ENCODE measurements at regions not wholly inside any gene's neighbourhood (a gene's known extent, or its start where the extent isn't known, plus 50 kb on each side); places are given as distances from the start of the nearest gene placed in this dataset.

GRCh38 chr14:34180434-34180833, 229.6 kb upstream of the EGLN3 start:
- Histone ChIP-seq H3K36me3 (ENCODE audit: insufficient read depth) (no peaks in the 10 kb centered on the region), H2AFZ (ENCODE audit: low read depth) (no peak overlapping the region), H3K27me3 (ENCODE audit: insufficient read depth, low read depth) (no peaks in the 10 kb centered on the region), H3K4me3 (IDR thresholded peaks at IDR 0.05; ENCODE audit: insufficient read depth, low read depth, low read length) (no peak overlapping the region), H4K20me1 (ENCODE audit: insufficient read depth) (no peaks in the 10 kb centered on the region), H3K79me2 (ENCODE audit: insufficient read depth, low read depth) (no peaks in the 10 kb centered on the region), H3K9ac (no peak overlapping the region), H3K4me2 (no peak overlapping the region), H3K4me1 (ENCODE audit: low read depth, poor library complexity, severe bottlenecking) (no peaks in the 10 kb centered on the region), H3K27ac (no peak overlapping the region)
- TF ChIP-seq CTCF (conservative IDR thresholded peaks at IDR 0.05; ENCODE audit: low read depth, low read length) = no peak

- no peaks in the 10 kb centered on the region for H3K4me1 ChIP-seq (ENCODE audit: low read depth, poor library complexity, severe bottlenecking)
- TF ChIP-seq CTCF (conservative IDR thresholded peaks at IDR 0.05; ENCODE audit: low read depth, low read length) = no peak
- no peak overlapping the region for H3K9ac ChIP-seq
- H3K36me3 ChIP-seq (ENCODE audit: insufficient read depth) = no peaks in the 10 kb centered on the region
- no peak overlapping the region for H3K27ac ChIP-seq
- H4K20me1 ChIP-seq (ENCODE audit: insufficient read depth) = no peaks in the 10 kb centered on the region
- no peak overlapping the region for H2AFZ ChIP-seq (ENCODE audit: low read depth)
- no peak overlapping the region for H3K4me3 ChIP-seq (IDR thresholded peaks at IDR 0.05; ENCODE audit: insufficient read depth, low read depth, low read length)
- no peaks in the 10 kb centered on the region for H3K27me3 ChIP-seq (ENCODE audit: insufficient read depth, low read depth)
- H3K4me2 ChIP-seq = no peak overlapping the region
- H3K79me2 ChIP-seq (ENCODE audit: insufficient read depth, low read depth) = no peaks in the 10 kb centered on the region
Observed at GRCh38 chr14:34179727-34180126, 228.9 kb upstream of the EGLN3 start.

- Histone ChIP-seq H3K4me3 (IDR thresholded peaks at IDR 0.05; ENCODE audit: insufficient read depth, low read depth, low read length) (no peak overlapping the region), H4K20me1 (ENCODE audit: insufficient read depth) (no peaks in the 10 kb centered on the region), H2AFZ (ENCODE audit: low read depth) (no peak overlapping the region), H3K4me1 (ENCODE audit: low read depth, poor library complexity, severe bottlenecking) (no peaks in the 10 kb centered on the region), H3K27ac (no peak overlapping the region), H3K36me3 (ENCODE audit: insufficient read depth) (no peaks in the 10 kb centered on the region), H3K9ac (no peak overlapping the region), H3K27me3 (ENCODE audit: insufficient read depth, low read depth) (no peaks in the 10 kb centered on the region), H3K79me2 (ENCODE audit: insufficient read depth, low read depth) (no peaks in the 10 kb centered on the region), H3K4me2 (no peak overlapping the region)
- no peak for TF ChIP-seq CTCF (conservative IDR thresholded peaks at IDR 0.05; ENCODE audit: low read depth, low read length)
Observed at GRCh38 chr14:34177466-34177865, 226.6 kb upstream of the EGLN3 start.

GRCh38 chr14:34175574-34175973, 224.7 kb upstream of the EGLN3 start:
- no peaks in the 10 kb centered on the region for H3K27me3 ChIP-seq (ENCODE audit: insufficient read depth, low read depth)
- no peak overlapping the region for H2AFZ ChIP-seq (ENCODE audit: low read depth)
- H3K4me3 ChIP-seq (IDR thresholded peaks at IDR 0.05; ENCODE audit: insufficient read depth, low read depth, low read length) = no peak overlapping the region
- H3K27ac ChIP-seq = no peak overlapping the region
- no peak overlapping the region for H3K4me2 ChIP-seq
- TF ChIP-seq CTCF (conservative IDR thresholded peaks at IDR 0.05; ENCODE audit: low read depth, low read length) = no peak
- H3K9ac ChIP-seq = no peak overlapping the region
- H3K36me3 ChIP-seq (ENCODE audit: insufficient read depth) = no peaks in the 10 kb centered on the region
- no peaks in the 10 kb centered on the region for H3K79me2 ChIP-seq (ENCODE audit: insufficient read depth, low read depth)
- no peaks in the 10 kb centered on the region for H4K20me1 ChIP-seq (ENCODE audit: insufficient read depth)
- H3K4me1 ChIP-seq (ENCODE audit: low read depth, poor library complexity, severe bottlenecking) = no peaks in the 10 kb centered on the region

GRCh38 chr14:34174973-34175372, 224.1 kb upstream of the EGLN3 start:
- H3K79me2 ChIP-seq (ENCODE audit: insufficient read depth, low read depth) = no peaks in the 10 kb centered on the region
- H3K9ac ChIP-seq = no peak overlapping the region
- H2AFZ ChIP-seq (ENCODE audit: low read depth) = no peak overlapping the region
- H3K27me3 ChIP-seq (ENCODE audit: insufficient read depth, low read depth) = no peaks in the 10 kb centered on the region
- H3K4me3 ChIP-seq (IDR thresholded peaks at IDR 0.05; ENCODE audit: insufficient read depth, low read depth, low read length) = no peak overlapping the region
- no peaks in the 10 kb centered on the region for H3K36me3 ChIP-seq (ENCODE audit: insufficient read depth)
- no peak overlapping the region for H3K27ac ChIP-seq
- H3K4me2 ChIP-seq = no peak overlapping the region
- H3K4me1 ChIP-seq (ENCODE audit: low read depth, poor library complexity, severe bottlenecking) = no peaks in the 10 kb centered on the region
- TF ChIP-seq CTCF (conservative IDR thresholded peaks at IDR 0.05; ENCODE audit: low read depth, low read length) = no peak
- no peaks in the 10 kb centered on the region for H4K20me1 ChIP-seq (ENCODE audit: insufficient read depth)

All from KMS-11 (cell line).